ENCODE measurements at regions not wholly inside any gene's neighbourhood (a gene's known extent, or its start where the extent isn't known, plus 50 kb on each side); places are given as distances from the start of the nearest gene placed in this dataset.

GRCh38 chr6:156554160-156554559 is 223.0 kb upstream of the ARID1B start:
- TF ChIP-seq CTCF (IDR thresholded peaks at IDR 0.05; ENCODE audit: low read depth, low read length), result no peak
- TF ChIP-seq EZH2phosphoT487 (IDR thresholded peaks at IDR 0.05; ENCODE audit: low read depth), result no peak
